Activated CD4-positive, alpha-beta T cell treated with anti-CD3 and anti-CD28 coated beads, Interleukin-2, amount 50 U/mL, for 1 hour (primary cell): ENCODE measurements at regions not wholly inside any gene's neighbourhood (a gene's known extent, or its start where the extent isn't known, plus 50 kb on each side); places are given as distances from the start of the nearest gene placed in this dataset.

Experiments used
- DNase-seq: peaks from one replicate; pipeline ENCODE4 v3.0.0-alpha.2; 2020

- no peak for DNase-seq
Measured at GRCh38 chr22:27406389-27406861, 395.1 kb downstream of the MN1 start.

GRCh38 chr22:27407369-27407985, 394.1 kb downstream of the MN1 start:
- no peak for DNase-seq

GRCh38 chr22:27408068-27408467, 393.5 kb downstream of the MN1 start:
- no peak for DNase-seq

GRCh38 chr22:27409299-27409698, 392.3 kb downstream of the MN1 start:
- DNase-seq: no peak

- DNase-seq: no peak
Measured at GRCh38 chr22:27412866-27413445, 388.6 kb downstream of the MN1 start.

GRCh38 chr22:27413702-27414101, 387.9 kb downstream of the MN1 start:
- DNase-seq: no peak

- no peak for DNase-seq
Measured at GRCh38 chr22:27416511-27417420, 384.8 kb downstream of the MN1 start.

GRCh38 chr22:27417421-27417814, 384.1 kb downstream of the MN1 start:
- DNase-seq: no peak

- DNase-seq: no peak
Measured at GRCh38 chr22:27418261-27418660, 383.3 kb downstream of the MN1 start.

- DNase-seq: no peak
Measured at GRCh38 chr22:27419473-27419872, 382.1 kb downstream of the MN1 start.

GRCh38 chr22:27420195-27420816, 381.2 kb downstream of the MN1 start:
- DNase-seq: no peak

GRCh38 chr22:27420817-27421361, 380.7 kb downstream of the MN1 start:
- no peak for DNase-seq

- DNase-seq: no peak
Measured at GRCh38 chr22:27422442-27422841, 379.1 kb downstream of the MN1 start.

- no peak for DNase-seq
Measured at GRCh38 chr22:27424319-27424718, 377.2 kb downstream of the MN1 start.

GRCh38 chr22:27429476-27429875, 372.1 kb downstream of the MN1 start:
- no peak for DNase-seq

GRCh38 chr22:27431081-27431480, 370.5 kb downstream of the MN1 start:
- no peak for DNase-seq

- DNase-seq: no peak
Measured at GRCh38 chr22:27431896-27432295, 369.7 kb downstream of the MN1 start.

- DNase-seq: no peak
Measured at GRCh38 chr22:27433099-27433498, 368.5 kb downstream of the MN1 start.

- no peak for DNase-seq
Measured at GRCh38 chr22:27433585-27434190, 367.9 kb downstream of the MN1 start.

- no peak for DNase-seq
Measured at GRCh38 chr22:27434898-27435297, 366.7 kb downstream of the MN1 start.

GRCh38 chr22:27435844-27436576, 365.5 kb downstream of the MN1 start:
- DNase-seq: no peak

- DNase-seq: no peak
Measured at GRCh38 chr22:27436591-27436990, 365.0 kb downstream of the MN1 start.
